Activated naive CD4-positive, alpha-beta T cell treated with anti-CD3 and anti-CD28 coated beads, Interleukin-2, amount 50 U/mL, for 72 hours (primary cell): ENCODE measurements at regions not wholly inside any gene's neighbourhood (a gene's known extent, or its start where the extent isn't known, plus 50 kb on each side); places are given as distances from the start of the nearest gene placed in this dataset.

Experiments
- ATAC-seq, 2 donors: fragments of 150-1000 bp; cut with Tn5 transposase; 2 replicates each; pipeline ENCODE4 v1.10.0; 2021; ENCODE audit warnings: mild to moderate bottlenecking in 2 of 2, moderate library complexity in 2 of 2
- DNase-seq, 2 donors: peaks; one replicate each; pipeline ENCODE4 v3.0.0; 2021 to 2022; ENCODE audit warnings: low spot score in 2 of 2
- H3K27ac Mint-ChIP-seq, 2 donors: one replicate each; pipeline ENCODE4 v1.8.0; 2022; ENCODE audit warnings: mild to moderate bottlenecking in 2 of 2, mixed read lengths in 2 of 2
- H3K36me3 Mint-ChIP-seq, 2 donors: one replicate each; pipeline ENCODE4 v1.8.0; 2022; ENCODE audit warnings: mixed read lengths in 2 of 2
- H3K9me3 Mint-ChIP-seq, 2 donors: one replicate each; pipeline ENCODE4 v1.8.0; 2022; ENCODE audit warnings: mixed read lengths in 2 of 2

GRCh38 chr17:52759864-52760263, 601.4 kb upstream of the CA10 start:
- Mint-ChIP-seq H3K36me3 (no peaks in the 10 kb centered on the region), H3K9me3 (peaks cover 5 to 10% of the 10 kb centered on the region in 2 donors), H3K27ac (no peak overlapping the region)
- ATAC-seq (no peak), DNase-seq (no peak)

- DNase-seq (no peak), ATAC-seq (no peak)
- Mint-ChIP-seq H3K36me3 (no peaks in the 10 kb centered on the region), H3K9me3 (peaks cover 9 to 10% of the 10 kb centered on the region in 2 donors), H3K27ac (no peak overlapping the region)
Measured at GRCh38 chr17:52758481-52758880, 600.0 kb upstream of the CA10 start.

- Mint-ChIP-seq H3K27ac (no peak overlapping the region), H3K9me3 (peaks cover 14 to 15% of the 10 kb centered on the region in 2 donors), H3K36me3 (no peaks in the 10 kb centered on the region)
- DNase-seq (no peak), ATAC-seq (no peak)
Measured at GRCh38 chr17:52756746-52757145, 598.2 kb upstream of the CA10 start.

GRCh38 chr17:52754838-52755237, 596.3 kb upstream of the CA10 start:
- no peaks in the 10 kb centered on the region for H3K36me3 Mint-ChIP-seq
- H3K9me3 Mint-ChIP-seq = peaks cover 16 to 17% of the 10 kb centered on the region in 2 donors
- H3K27ac Mint-ChIP-seq = no peak overlapping the region
- DNase-seq = no peak
- ATAC-seq = no peak

GRCh38 chr17:52751051-52751450, 592.5 kb upstream of the CA10 start:
- no peaks in the 10 kb centered on the region for H3K36me3 Mint-ChIP-seq
- no peak overlapping the region for H3K27ac Mint-ChIP-seq
- ATAC-seq = no peak
- DNase-seq = no peak
- peaks cover 6 to 12% of the 10 kb centered on the region in 2 donors for H3K9me3 Mint-ChIP-seq

- H3K36me3 Mint-ChIP-seq = no peaks in the 10 kb centered on the region
Measured at GRCh38 chr17:52744179-52744578, 585.7 kb upstream of the CA10 start.

GRCh38 chr17:52740006-52740405, 581.5 kb upstream of the CA10 start:
- no peak for DNase-seq
- no peak overlapping the region for H3K27ac Mint-ChIP-seq
- no peak for ATAC-seq
- H3K36me3 Mint-ChIP-seq = no peaks in the 10 kb centered on the region
- H3K9me3 Mint-ChIP-seq = peaks cover 0 to 3% of the 10 kb centered on the region in 2 donors

More at GRCh38 chr17:52744179-52744578, 585.7 kb upstream of the CA10 start:
- Mint-ChIP-seq H3K27ac (no peak overlapping the region), H3K9me3 (no peaks in the 10 kb centered on the region)
- ATAC-seq (no peak), DNase-seq (no peak)

GRCh38 chr17:52738791-52739190, 580.3 kb upstream of the CA10 start:
- ATAC-seq = no peak
- Mint-ChIP-seq H3K36me3 (no peaks in the 10 kb centered on the region), H3K27ac (no peak overlapping the region)

GRCh38 chr17:52737071-52737470, 578.6 kb upstream of the CA10 start:
- DNase-seq = no peak
- ATAC-seq = no peak
- no peak overlapping the region for H3K27ac Mint-ChIP-seq
- H3K9me3 Mint-ChIP-seq = peaks cover 3 to 11% of the 10 kb centered on the region in 2 donors
- H3K36me3 Mint-ChIP-seq = no peaks in the 10 kb centered on the region

More at GRCh38 chr17:52738791-52739190, 580.3 kb upstream of the CA10 start:
- H3K9me3 Mint-ChIP-seq = peaks cover 3 to 8% of the 10 kb centered on the region in 2 donors
- DNase-seq = no peak

GRCh38 chr17:52732841-52733240, 574.3 kb upstream of the CA10 start:
- H3K36me3 Mint-ChIP-seq = no peaks in the 10 kb centered on the region
- ATAC-seq (no peak), DNase-seq (no peak)
- peaks cover 3 to 11% of the 10 kb centered on the region in 2 donors for H3K9me3 Mint-ChIP-seq
- H3K27ac Mint-ChIP-seq = no peak overlapping the region

GRCh38 chr17:52724578-52724977, 566.1 kb upstream of the CA10 start:
- Mint-ChIP-seq H3K36me3 (no peaks in the 10 kb centered on the region), H3K27ac (no peak overlapping the region), H3K9me3 (no peaks in the 10 kb centered on the region)
- DNase-seq = no peak
- no peak for ATAC-seq

- DNase-seq (no peak), ATAC-seq (no peak)
- no peaks in the 10 kb centered on the region for H3K36me3 Mint-ChIP-seq
- peaks cover 0 to 11% of the 10 kb centered on the region in 2 donors for H3K9me3 Mint-ChIP-seq
- no peak overlapping the region for H3K27ac Mint-ChIP-seq
Measured at GRCh38 chr17:52721910-52722309, 563.4 kb upstream of the CA10 start.

- Mint-ChIP-seq H3K36me3 (no peaks in the 10 kb centered on the region), H3K27ac (no peak overlapping the region), H3K9me3 (peaks cover 0 to 14% of the 10 kb centered on the region in 2 donors)
- DNase-seq = no peak
- ATAC-seq = no peak
Measured at GRCh38 chr17:52710363-52710901, 551.9 kb upstream of the CA10 start.

- no peak for ATAC-seq
- H3K9me3 Mint-ChIP-seq = peaks cover 0 to 14% of the 10 kb centered on the region in 2 donors
- no peak for DNase-seq
- H3K27ac Mint-ChIP-seq = no peak overlapping the region
- no peaks in the 10 kb centered on the region for H3K36me3 Mint-ChIP-seq
Measured at GRCh38 chr17:52709724-52710123, 551.2 kb upstream of the CA10 start.

- H3K9me3 Mint-ChIP-seq = peaks cover 3 to 14% of the 10 kb centered on the region in 2 donors
- H3K36me3 Mint-ChIP-seq = no peaks in the 10 kb centered on the region
- no peak for DNase-seq
- no peak for ATAC-seq
- no peak overlapping the region for H3K27ac Mint-ChIP-seq
Measured at GRCh38 chr17:52696362-52696761, 537.8 kb upstream of the CA10 start.

- Mint-ChIP-seq H3K36me3 (no peaks in the 10 kb centered on the region), H3K27ac (no peak overlapping the region), H3K9me3 (peaks cover 3 to 13% of the 10 kb centered on the region in 2 donors)
- DNase-seq = no peak
- no peak for ATAC-seq
Measured at GRCh38 chr17:52686140-52686539, 527.6 kb upstream of the CA10 start.

GRCh38 chr17:52681480-52681879, 523.0 kb upstream of the CA10 start:
- no peak for DNase-seq
- Mint-ChIP-seq H3K27ac (no peak overlapping the region), H3K9me3 (peaks cover 18 to 31% of the 10 kb centered on the region in 2 donors)

GRCh38 chr17:52678211-52678610, 519.7 kb upstream of the CA10 start:
- H3K27ac Mint-ChIP-seq = no peak overlapping the region
- peaks cover 22 to 29% of the 10 kb centered on the region in 2 donors for H3K9me3 Mint-ChIP-seq
- no peak for DNase-seq
- ATAC-seq = no peak
- H3K36me3 Mint-ChIP-seq = peaks cover 13 to 27% of the 10 kb centered on the region in 2 donors

More at GRCh38 chr17:52681480-52681879, 523.0 kb upstream of the CA10 start:
- H3K36me3 Mint-ChIP-seq = peaks cover 13 to 23% of the 10 kb centered on the region in 2 donors
- no peak for ATAC-seq
